Renal pelvis (tissue), 1 donor: ENCODE measurements at regions not wholly inside any gene's neighbourhood (a gene's known extent, or its start where the extent isn't known, plus 50 kb on each side); places are given as distances from the start of the nearest gene placed in this dataset.

Experiments
- DNase-seq: peaks from one replicate; pipeline ENCODE4 v3.0.0-alpha.2; 2013

GRCh38 chrX:80312448-80312847 is 107.8 kb upstream of the TENT5D start:
- no peak for DNase-seq

DNA sequence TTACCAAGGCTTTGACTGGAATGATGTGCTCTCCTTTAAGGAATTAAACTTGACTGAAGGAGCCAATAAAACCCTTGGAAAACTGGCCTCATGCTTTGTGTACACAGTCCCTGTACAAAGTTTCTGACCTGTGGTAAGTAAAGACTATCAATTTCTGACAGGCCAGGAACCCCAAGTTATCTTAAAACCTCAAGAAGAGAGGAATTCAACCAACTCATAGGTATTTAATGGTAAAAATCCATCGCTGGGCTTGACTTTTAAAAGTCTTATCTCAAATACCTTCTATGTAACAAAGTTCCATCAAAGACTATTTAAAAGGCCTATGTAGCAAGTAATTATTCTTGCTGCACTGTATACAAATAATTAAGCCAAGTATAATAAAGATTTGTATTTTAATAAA is 103.7 kb upstream of the TENT5D start:
- DNase-seq, result no peak

DNA sequence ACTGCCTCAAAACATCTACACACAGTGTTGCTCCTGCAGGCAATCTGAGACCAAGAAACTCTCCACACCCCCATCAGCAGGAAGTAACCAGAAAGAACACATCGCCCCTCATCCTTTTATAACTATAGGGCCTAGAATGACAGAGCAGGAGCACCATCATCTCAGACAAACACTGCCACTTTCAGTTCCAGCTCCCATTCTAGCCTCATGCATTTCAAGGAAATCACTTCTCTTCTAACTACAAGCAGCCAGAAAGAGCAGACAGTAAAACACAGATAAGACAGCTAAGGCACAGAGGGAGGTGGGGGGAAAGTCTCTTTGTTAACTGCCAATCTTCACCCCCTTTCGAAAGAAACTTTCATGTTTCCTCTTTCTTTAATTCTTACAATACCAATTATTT is 102.6 kb upstream of the TENT5D start:
- DNase-seq, result no peak

GRCh38 chrX:80331285-80331684 is 89.0 kb upstream of the TENT5D start:
- DNase-seq, result no peak

- DNase-seq, result no peak
These were observed 85.7 kb upstream of the TENT5D start for GRCh38 chrX:80334583-80334982.

DNA sequence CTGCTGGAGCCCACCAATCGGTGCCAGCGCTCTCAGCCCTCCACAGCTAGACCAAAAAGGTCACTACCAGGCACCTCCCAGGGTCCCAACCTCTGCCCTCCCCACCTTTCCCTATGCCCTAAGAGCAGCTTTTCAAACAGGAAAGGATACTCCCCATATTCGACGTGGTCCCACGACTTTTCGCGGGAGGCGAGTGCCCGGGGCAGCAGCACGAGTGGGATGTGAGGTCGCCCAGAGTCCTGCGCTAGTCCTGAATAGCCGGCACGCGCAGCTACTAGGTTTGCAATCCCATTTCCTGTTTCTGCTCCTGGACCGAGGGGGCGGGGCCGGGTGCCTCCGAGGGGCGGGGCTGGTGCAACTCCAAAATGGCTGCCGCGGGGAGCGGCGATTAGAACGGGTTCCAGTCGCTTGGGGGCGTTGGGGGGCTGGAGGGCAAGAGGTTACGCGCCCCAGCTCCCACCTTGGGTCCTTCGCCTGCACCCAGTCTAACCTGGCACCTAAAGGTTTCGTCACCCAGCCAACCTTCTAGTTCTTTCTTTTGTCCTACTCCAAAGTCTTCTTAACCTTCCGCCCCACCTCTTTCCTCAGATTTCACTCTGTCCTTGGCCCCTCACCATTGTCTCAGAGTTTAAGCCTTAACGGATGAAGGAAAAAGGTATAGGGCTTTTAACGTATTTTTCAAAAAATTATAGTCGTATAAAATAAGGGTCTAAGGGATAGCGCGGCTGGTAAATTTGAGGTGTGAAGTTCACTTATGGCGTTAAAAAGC is 85.0 kb upstream of the TENT5D start:
- DNase-seq, result peak; percentile 12

GRCh38 chrX:80354966-80355465 is 65.2 kb upstream of the TENT5D start:
- no peak for DNase-seq
